Bronchial epithelial cell (primary cell): ENCODE measurements at regions not wholly inside any gene's neighbourhood (a gene's known extent, or its start where the extent isn't known, plus 50 kb on each side); places are given as distances from the start of the nearest gene placed in this dataset.

ENCODE experiments used
- DNase-seq: peaks from one replicate; pipeline ENCODE4 v3.0.0-alpha.2; 2010; ENCODE audit warnings: low read depth
- FAIRE-seq: peaks from 2 replicates; lab custom pipeline; 2011; peaks lifted over from hg19 to GRCh38; lab: Jason Lieb, UNC
- H3K27me3 ChIP-seq: 2 replicates; pipeline ENCODE4 v1.5.1; 2011; ENCODE audit warnings: low read length; ENCODE audit not compliant: control insufficient read depth, insufficient read depth
- H3K36me3 ChIP-seq: 2 replicates; pipeline ENCODE4 v1.5.1; 2011; ENCODE audit warnings: low read length; ENCODE audit not compliant: control insufficient read depth, insufficient read depth
- H3K4me3 ChIP-seq: 2 replicates; pipeline ENCODE4 v1.5.1; 2011; ENCODE audit warnings: mild to moderate bottlenecking, low read depth, low read length, control low read depth
- TF ChIP-seq, protein P1 (sequence below): IDR thresholded peaks from 2 replicates; pipeline ENCODE4 v1.5.1; 2011; ENCODE audit warnings: mild to moderate bottlenecking, moderate library complexity, low read length, control low read depth, inconsistent platforms; ENCODE audit not compliant: insufficient read depth, severe bottlenecking

DNA sequence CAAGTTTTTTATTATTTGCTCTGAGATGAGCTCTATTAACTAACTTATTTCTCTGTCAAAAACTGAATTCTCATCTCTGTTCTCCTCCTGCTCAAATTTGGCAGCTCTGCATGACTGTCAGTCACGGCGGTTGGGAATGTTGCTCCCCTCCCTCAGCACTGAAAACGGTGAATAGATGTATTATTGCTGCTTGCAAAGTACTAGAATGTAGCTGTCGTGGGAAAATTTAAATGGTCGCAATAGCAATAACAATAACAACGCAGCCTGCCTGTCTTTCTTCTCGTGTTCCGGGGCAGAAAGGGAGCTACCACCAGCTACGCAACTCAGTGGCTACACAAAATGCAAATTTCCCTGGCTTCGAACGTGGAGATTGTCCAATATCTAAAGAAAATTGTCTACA, 125.6 kb upstream of the FRY start:
- Histone ChIP-seq H3K27me3 (no peaks in the 10 kb centered on the region), H3K4me3 (no peak overlapping the region), H3K36me3 (no peaks in the 10 kb centered on the region)
- FAIRE-seq (no peak), DNase-seq (no peak)
- TF ChIP-seq, protein P1, sequence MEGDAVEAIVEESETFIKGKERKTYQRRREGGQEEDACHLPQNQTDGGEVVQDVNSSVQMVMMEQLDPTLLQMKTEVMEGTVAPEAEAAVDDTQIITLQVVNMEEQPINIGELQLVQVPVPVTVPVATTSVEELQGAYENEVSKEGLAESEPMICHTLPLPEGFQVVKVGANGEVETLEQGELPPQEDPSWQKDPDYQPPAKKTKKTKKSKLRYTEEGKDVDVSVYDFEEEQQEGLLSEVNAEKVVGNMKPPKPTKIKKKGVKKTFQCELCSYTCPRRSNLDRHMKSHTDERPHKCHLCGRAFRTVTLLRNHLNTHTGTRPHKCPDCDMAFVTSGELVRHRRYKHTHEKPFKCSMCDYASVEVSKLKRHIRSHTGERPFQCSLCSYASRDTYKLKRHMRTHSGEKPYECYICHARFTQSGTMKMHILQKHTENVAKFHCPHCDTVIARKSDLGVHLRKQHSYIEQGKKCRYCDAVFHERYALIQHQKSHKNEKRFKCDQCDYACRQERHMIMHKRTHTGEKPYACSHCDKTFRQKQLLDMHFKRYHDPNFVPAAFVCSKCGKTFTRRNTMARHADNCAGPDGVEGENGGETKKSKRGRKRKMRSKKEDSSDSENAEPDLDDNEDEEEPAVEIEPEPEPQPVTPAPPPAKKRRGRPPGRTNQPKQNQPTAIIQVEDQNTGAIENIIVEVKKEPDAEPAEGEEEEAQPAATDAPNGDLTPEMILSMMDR = no peak

- DNase-seq (peak; percentile 34), FAIRE-seq (no peak)
- no peaks in the 10 kb centered on the region for H3K36me3 ChIP-seq
- no peak overlapping the region for H3K4me3 ChIP-seq
- no peaks in the 10 kb centered on the region for H3K27me3 ChIP-seq
- TF ChIP-seq, protein P1 = no peak
Measured at GRCh38 chr13:31908696-31909411, 122.7 kb upstream of the FRY start.

GRCh38 chr13:31909864-31910551, 121.6 kb upstream of the FRY start:
- TF ChIP-seq, protein P1 = peak; percentile 71
- H3K36me3 ChIP-seq = no peaks in the 10 kb centered on the region
- FAIRE-seq (no peak), DNase-seq (peak; percentile 59)
- no peak overlapping the region for H3K4me3 ChIP-seq
- H3K27me3 ChIP-seq = no peaks in the 10 kb centered on the region

- TF ChIP-seq, protein P1 = no peak
- Histone ChIP-seq H3K27me3 (no peaks in the 10 kb centered on the region), H3K4me3 (no peak overlapping the region), H3K36me3 (no peaks in the 10 kb centered on the region)
- no peak for FAIRE-seq
- DNase-seq = no peak
Measured at GRCh38 chr13:31910633-31911032, 120.9 kb upstream of the FRY start.

- TF ChIP-seq, protein P1 = no peak
- peak; percentile 39 for DNase-seq
- Histone ChIP-seq H3K36me3 (no peaks in the 10 kb centered on the region), H3K4me3 (no peak overlapping the region), H3K27me3 (no peaks in the 10 kb centered on the region)
- no peak for FAIRE-seq
Measured at GRCh38 chr13:31912647-31913401, 118.8 kb upstream of the FRY start.
